GDM1 (cell line): ENCODE measurements at regions not wholly inside any gene's neighbourhood (a gene's known extent, or its start where the extent isn't known, plus 50 kb on each side); places are given as distances from the start of the nearest gene placed in this dataset.
"Not testable (repeated sequence)": the region's sequence is repeated elsewhere in the genome, so short reads cannot be mapped to it uniquely, and the experiment has no call there.

Experiments
- DNase-seq: peaks from one replicate; lab custom pipeline; 2025; lab: John Stamatoyannopoulos, UW

- DNase-seq = no peak
These were observed 351.1 kb upstream of the DEPDC1 start for GRCh38 chr1:68848017-68848416.

GRCh38 chr1:68868606-68869005, 371.7 kb upstream of the DEPDC1 start:
- DNase-seq = no peak

GRCh38 chr1:68873144-68873543, 376.3 kb upstream of the DEPDC1 start:
- no peak for DNase-seq

- DNase-seq = not testable (repeated sequence)
These were observed 384.7 kb upstream of the DEPDC1 start for GRCh38 chr1:68881330-68882194.

- DNase-seq = no peak
These were observed 392.6 kb upstream of the DEPDC1 start for GRCh38 chr1:68889471-68889870.

GRCh38 chr1:68890736-68891135, 393.9 kb upstream of the DEPDC1 start:
- DNase-seq = no peak

- no peak for DNase-seq
These were observed 407.6 kb upstream of the DEPDC1 start for GRCh38 chr1:68904477-68904876.

- DNase-seq = no peak
These were observed 409.5 kb upstream of the DEPDC1 start for GRCh38 chr1:68906431-68906830.

GRCh38 chr1:68907491-68907890, 410.6 kb upstream of the DEPDC1 start:
- DNase-seq = no peak

- DNase-seq = no peak
These were observed 411.4 kb upstream of the DEPDC1 start for GRCh38 chr1:68908316-68908715.

- DNase-seq = no peak
These were observed 419.5 kb upstream of the DEPDC1 start for GRCh38 chr1:68916221-68916902.

- DNase-seq = no peak
These were observed 420.6 kb upstream of the DEPDC1 start for GRCh38 chr1:68917456-68917855.

- no peak for DNase-seq
These were observed 421.7 kb upstream of the DEPDC1 start for GRCh38 chr1:68918563-68918962.

GRCh38 chr1:68919075-68919474, 422.2 kb upstream of the DEPDC1 start:
- no peak for DNase-seq

GRCh38 chr1:68923475-68924088, 426.7 kb upstream of the DEPDC1 start:
- not testable (repeated sequence) for DNase-seq

GRCh38 chr1:68930101-68930500, 433.2 kb upstream of the DEPDC1 start:
- no peak for DNase-seq

GRCh38 chr1:68936530-68936929, 439.6 kb upstream of the DEPDC1 start:
- no peak for DNase-seq

GRCh38 chr1:68938051-68938666, 441.3 kb upstream of the DEPDC1 start:
- DNase-seq = no peak

- no peak for DNase-seq
These were observed 453.2 kb upstream of the DEPDC1 start for GRCh38 chr1:68950036-68950435.

- no peak for DNase-seq
These were observed 456.4 kb upstream of the DEPDC1 start for GRCh38 chr1:68953311-68953710.

GRCh38 chr1:68954841-68955240, 458.0 kb upstream of the DEPDC1 start:
- no peak for DNase-seq

GRCh38 chr1:68955424-68955823, 458.5 kb upstream of the DEPDC1 start:
- no peak for DNase-seq

- DNase-seq = no peak
These were observed 462.1 kb upstream of the DEPDC1 start for GRCh38 chr1:68958958-68959357.
